Activated CD4-positive, alpha-beta T cell treated with anti-CD3 and anti-CD28 coated beads for 4 hours (primary cell): ENCODE measurements at regions not wholly inside any gene's neighbourhood (a gene's known extent, or its start where the extent isn't known, plus 50 kb on each side); places are given as distances from the start of the nearest gene placed in this dataset.
"Not testable (repeated sequence)": the region's sequence is repeated elsewhere in the genome, so short reads cannot be mapped to it uniquely, and the experiment has no call there.

Experiments used
- DNase-seq, 2 donors: peaks; one replicate each; pipeline ENCODE4 v3.0.0-alpha.2; 2020

- DNase-seq: no peak
Observed at GRCh38 chr12:88925454-88925853, 345.2 kb upstream of the KITLG start.

- no peak for DNase-seq
Observed at GRCh38 chr12:88924162-88924561, 343.9 kb upstream of the KITLG start.

GRCh38 chr12:88923631-88924030, 343.4 kb upstream of the KITLG start:
- DNase-seq: no peak

- no peak for DNase-seq
Observed at GRCh38 chr12:88922816-88923215, 342.5 kb upstream of the KITLG start.

- DNase-seq: no peak
Observed at GRCh38 chr12:88921890-88922532, 341.7 kb upstream of the KITLG start.

- DNase-seq: no peak
Observed at GRCh38 chr12:88921434-88921833, 341.2 kb upstream of the KITLG start.

GRCh38 chr12:88918161-88918560, 337.9 kb upstream of the KITLG start:
- DNase-seq: no peak

GRCh38 chr12:88914967-88915366, 334.7 kb upstream of the KITLG start:
- no peak for DNase-seq

GRCh38 chr12:88909510-88909909, 329.2 kb upstream of the KITLG start:
- DNase-seq: no peak

GRCh38 chr12:88908345-88908744, 328.1 kb upstream of the KITLG start:
- DNase-seq: no peak

- DNase-seq: no peak
Observed at GRCh38 chr12:88904705-88905104, 324.4 kb upstream of the KITLG start.

- no peak for DNase-seq
Observed at GRCh38 chr12:88903333-88903732, 323.1 kb upstream of the KITLG start.

- DNase-seq: no peak
Observed at GRCh38 chr12:88897723-88898122, 317.5 kb upstream of the KITLG start.

GRCh38 chr12:88896958-88897357, 316.7 kb upstream of the KITLG start:
- DNase-seq: no peak

- no peak for DNase-seq
Observed at GRCh38 chr12:88895634-88896033, 315.4 kb upstream of the KITLG start.

GRCh38 chr12:88893801-88894200, 313.5 kb upstream of the KITLG start:
- DNase-seq: no peak

- not testable (repeated sequence) for DNase-seq
Observed at GRCh38 chr12:88891434-88891833, 311.2 kb upstream of the KITLG start.

GRCh38 chr12:88889326-88890110, 309.2 kb upstream of the KITLG start:
- no peak for DNase-seq

- no peak for DNase-seq
Observed at GRCh38 chr12:88884600-88884999, 304.3 kb upstream of the KITLG start.

- DNase-seq: no peak
Observed at GRCh38 chr12:88882662-88883061, 302.4 kb upstream of the KITLG start.

GRCh38 chr12:88880051-88880450, 299.8 kb upstream of the KITLG start:
- no peak for DNase-seq

- DNase-seq: no peak
Observed at GRCh38 chr12:88878295-88878694, 298.0 kb upstream of the KITLG start.

GRCh38 chr12:88876857-88877256, 296.6 kb upstream of the KITLG start:
- DNase-seq: no peak

GRCh38 chr12:88870000-88870737, 289.9 kb upstream of the KITLG start:
- no peak for DNase-seq
